HepG2 (cell line): ENCODE measurements at regions not wholly inside any gene's neighbourhood (a gene's known extent, or its start where the extent isn't known, plus 50 kb on each side); places are given as distances from the start of the nearest gene placed in this dataset.

Experiments used
- ATAC-seq: fragments of 200-7000 bp; cut with Tn5 transposase; 3 replicates; pipeline ENCODE4 v1.9.1; 2020; ENCODE audit warnings: mild to moderate bottlenecking, moderate library complexity
- BruUV-seq: library from RNA; stranded (reverse); fragments of 400-500 nt; replicated peaks from 2 replicates; lab custom pipeline; 2021; lab: Mats Ljungman, UMichigan
- CTCF ChIA-PET: fragments of 300-600 bp; formaldehyde crosslinking; extraction: SDS; loops from one replicate; lab custom pipeline; 2021; ENCODE audit warnings: low total read pairs, inconsistent platforms, low intra/inter-chr PET ratio; lab: Yijun Ruan, JAX
- POLR2A ChIA-PET: fragments of 350-600 bp; sonication (Branson Sonifier 250); formaldehyde crosslinking; loops from one replicate; lab custom pipeline; 2020; ENCODE audit warnings: antibody characterized with exemption, inconsistent platforms; lab: Yijun Ruan, JAX
- DNase-seq: peaks from one replicate; pipeline ENCODE4 v3.0.0-alpha.2; 2015; ENCODE audit warnings: low spot score
- FAIRE-seq: peaks from 3 replicates; lab custom pipeline; 2011; peaks lifted over from hg19 to GRCh38; lab: Jason Lieb, UNC
- H2AFZ ChIP-seq: one replicate; pipeline ENCODE4 v1.6.1; 2011; ENCODE audit warnings: low read length, inconsistent platforms
- H3K27ac ChIP-seq: fragments of 300-600 bp; 3 replicates; pipeline ENCODE4 v1.8.0; 2011; ENCODE audit warnings: mixed run types, mild to moderate bottlenecking, mixed read lengths, low read length, inconsistent platforms; ENCODE audit not compliant: insufficient read depth; ENCODE audit errors: extremely low read length
- H3K27me3 ChIP-seq, 2 experiments: fragments of 200-600 bp in 1 of 2; 2 replicates in 1 of 2; 3 replicates in 1 of 2; pipeline versions ENCODE4 v1.6.0 to v1.8.0; 2011; ENCODE audit warnings: low read length in 2 of 2, mild to moderate bottlenecking in 2 of 2, moderate library complexity in 2 of 2, inconsistent platforms in 1 of 2; ENCODE audit not compliant: insufficient read depth in 2 of 2, control insufficient read depth in 1 of 2
- H3K36me3 ChIP-seq, 2 experiments: fragments of 200-600 bp in 1 of 2; replicated peaks in 1 of 2; 2 replicates in 1 of 2; 3 replicates in 1 of 2; pipeline versions ENCODE4 v1.5.1 to v1.8.0; 2011; ENCODE audit warnings: low read length in 2 of 2, inconsistent platforms in 1 of 2; ENCODE audit not compliant: insufficient read depth in 2 of 2, control insufficient read depth in 1 of 2
- H3K4me1 ChIP-seq: 2 replicates; pipeline ENCODE4 v1.5.1; 2012; ENCODE audit warnings: low read length, inconsistent platforms; ENCODE audit not compliant: insufficient read depth
- H3K4me2 ChIP-seq: 2 replicates; pipeline ENCODE4 v1.6.0; 2011; ENCODE audit warnings: low read depth, low read length, inconsistent platforms
- H3K4me3 ChIP-seq, 3 experiments: fragments of 200-600 bp in 1 of 3; sonication (generic), shearing (Covaris generic) in 1 of 3; replicated peaks in 1 of 3; 2 replicates each; pipeline ENCODE4 v1.5.1; 2011 to 2016; ENCODE audit warnings: low read length in 3 of 3, inconsistent platforms in 2 of 3, low read depth in 2 of 3, mild to moderate bottlenecking in 2 of 3, control low read depth in 1 of 3, mixed read lengths in 1 of 3; ENCODE audit not compliant: insufficient read depth in 1 of 3
- H3K79me2 ChIP-seq: one replicate; pipeline ENCODE4 v1.6.1; 2011; ENCODE audit warnings: low read length, inconsistent platforms; ENCODE audit not compliant: insufficient read depth
- H3K9ac ChIP-seq: 2 replicates; pipeline ENCODE4 v1.6.0; 2011; ENCODE audit warnings: mild to moderate bottlenecking, low read depth, low read length, inconsistent platforms; ENCODE audit not compliant: insufficient read depth
- H3K9me3 ChIP-seq: 2 replicates; pipeline ENCODE4 v1.5.1; 2012; ENCODE audit warnings: mild to moderate bottlenecking, low read length
- H4K20me1 ChIP-seq: 2 replicates; pipeline ENCODE4 v1.6.0; 2011; ENCODE audit warnings: inconsistent platforms, mild to moderate bottlenecking, low read length, moderate library complexity; ENCODE audit not compliant: insufficient read depth
- CREB3 ChIP-seq: sonication (generic); formaldehyde crosslinking; IDR thresholded peaks from 2 replicates; pipeline ENCODE4 v1.5.0; 2020; ENCODE audit warnings: missing genetic modification reagents
- CSRNP1 ChIP-seq: sonication (generic); formaldehyde crosslinking; IDR thresholded peaks from 2 replicates; pipeline ENCODE4 v1.8.1; 2023; ENCODE audit warnings: mild to moderate bottlenecking, missing genetic modification reagents
- CTCF ChIP-seq: sonication (generic); formaldehyde crosslinking; IDR thresholded peaks from 2 replicates; pipeline ENCODE4 v1.5.0; 2020; ENCODE audit warnings: mild to moderate bottlenecking, missing genetic modification reagents, moderate library complexity
- FOXK1 ChIP-seq: sonication (generic); formaldehyde crosslinking; IDR thresholded peaks from 2 replicates; pipeline ENCODE4 v1.4.0; 2020; ENCODE audit warnings: low read depth, missing genetic modification reagents, borderline replicate concordance
- GABPA ChIP-seq, 2 experiments: IDR thresholded peaks; 2 replicates each; pipeline ENCODE4 v1.6.1; 2011 to 2016; ENCODE audit warnings: low read depth in 2 of 2, low read length in 1 of 2, missing biosample characterization in 1 of 2, missing genetic modification characterization in 1 of 2
- GATA4 ChIP-seq: sonication (generic); IDR thresholded peaks from 2 replicates; pipeline ENCODE4 v1.6.1; 2016; ENCODE audit warnings: antibody characterized with exemption, low read depth, borderline replicate concordance
- ISL2 ChIP-seq: sonication (generic); formaldehyde crosslinking; IDR thresholded peaks from 2 replicates; pipeline ENCODE4 v1.5.0; 2020; ENCODE audit warnings: missing genetic modification reagents
- NAIF1 ChIP-seq: sonication (generic); formaldehyde crosslinking; IDR thresholded peaks from 2 replicates; pipeline ENCODE4 v1.5.0; 2020; ENCODE audit warnings: mild to moderate bottlenecking, missing genetic modification reagents, borderline replicate concordance
- SIN3A ChIP-seq: IDR thresholded peaks from 2 replicates; pipeline ENCODE4 v1.6.1; 2011; ENCODE audit warnings: low read depth, mild to moderate bottlenecking, control low read depth, low read length, borderline replicate concordance
- ZBTB37 ChIP-seq: sonication (generic); formaldehyde crosslinking; IDR thresholded peaks from 2 replicates; pipeline ENCODE4 v1.4.0; 2020; ENCODE audit warnings: mild to moderate bottlenecking, missing genetic modification reagents
- ZFY ChIP-seq: sonication (generic); formaldehyde crosslinking; IDR thresholded peaks from 2 replicates; pipeline ENCODE4 v1.4.0; 2020; ENCODE audit warnings: missing genetic modification reagents
- ZNF33B ChIP-seq: sonication (generic); formaldehyde crosslinking; IDR thresholded peaks from 2 replicates; pipeline ENCODE4 v1.5.1; 2020; ENCODE audit warnings: mild to moderate bottlenecking, missing genetic modification reagents
- ZNF547 ChIP-seq: sonication (generic); formaldehyde crosslinking; IDR thresholded peaks from 2 replicates; pipeline ENCODE4 v1.5.1; 2020; ENCODE audit warnings: mild to moderate bottlenecking, missing genetic modification reagents
- ZNF670 ChIP-seq: sonication (generic); formaldehyde crosslinking; IDR thresholded peaks from 2 replicates; pipeline ENCODE4 v1.8.0; 2022; ENCODE audit warnings: mild to moderate bottlenecking, missing genetic modification reagents, borderline replicate concordance
- ZNF772 ChIP-seq: sonication (generic); formaldehyde crosslinking; IDR thresholded peaks from 2 replicates; pipeline ENCODE4 v1.5.0; 2020; ENCODE audit warnings: mild to moderate bottlenecking, missing genetic modification reagents
- ZNF773 ChIP-seq: sonication (generic); formaldehyde crosslinking; IDR thresholded peaks from 2 replicates; pipeline ENCODE4 v1.4.0; 2020; ENCODE audit warnings: missing genetic modification reagents, borderline replicate concordance
- ZNF777 ChIP-seq: sonication (generic); formaldehyde crosslinking; IDR thresholded peaks from 2 replicates; pipeline ENCODE4 v1.4.0; 2020; ENCODE audit warnings: missing genetic modification reagents
- WGBS: methylation state at CpG from one replicate; pipeline ENCODE4 v1.1.6; 2017; ENCODE audit warnings: low lambda C conversion rate; 5-methylcytosine and 5-hydroxymethylcytosine counted together
- in situ Hi-C: cut with HindIII; loops from 2 replicates; pipeline ENCODE4 v1.10.0; 2017; ENCODE audit warnings: low pct_unique_long_range_greater_than_20kb; ENCODE audit not compliant: extremely low pct_ligation_motif_present
- intact Hi-C: fragments of 100-400 bp; cut with micrococcal nuclease; formaldehyde crosslinking; loops from one replicate; pipeline ENCODE4 v1.10.0; 2022; ENCODE audit not compliant: unreplicated experiment

GRCh38 chr11:128288368-128288767 is 299.0 kb downstream of the ETS1 start (continued):
- TF ChIP-seq ZNF772 (CRISPR knock-in tag) (no peak), FOXK1 (CRISPR knock-in tag) (no peak)

GRCh38 chr11:128285321-128285720 is 302.0 kb downstream of the ETS1 start:
- 0% methylated on average over 2 of the region's 2 CpGs for WGBS
- BruUV-seq = no TSS peak
- FAIRE-seq = no peak
- no peak for DNase-seq
- Histone ChIP-seq H3K27me3 (0 out of 5 replicates have a peak, but pooled peaks cover 0 to under 1% of the 10 kb centered on the region in 2 experiments), H3K9me3 (no peaks in the 10 kb centered on the region), H3K27ac (no peak overlapping the region), H3K4me1 (no peaks in the 10 kb centered on the region), H4K20me1 (no peaks in the 10 kb centered on the region), H3K9ac (no peak overlapping the region), H3K36me3 (no peaks in the 10 kb centered on the region), H2AFZ (no peak overlapping the region), H3K79me2 (no peaks in the 10 kb centered on the region), H3K4me2 (no peak overlapping the region), H3K4me3 (no peak overlapping the region)
- ChIA-PET CTCF (no interaction called here), POLR2A (no interaction called here)
- in situ Hi-C loops (loop anchor here (5.0 kb wide), 1 partner anchor 342 kb away; no protein-coding TSS in a partner anchor), intact Hi-C loops (no loop called here)
- ATAC-seq = no peak
- no peak for TF ChIP-seq CSRNP1 (CRISPR knock-in tag)
- no peak for TF ChIP-seq ZFY (CRISPR knock-in tag)
- no peak for TF ChIP-seq CREB3
- TF ChIP-seq GABPA (IDR thresholded peaks at IDR 0.05; ENCODE audit: low read depth, low read length) = no peak
- no peak for TF ChIP-seq GABPA (CRISPR knock-in tag; IDR thresholded peaks at IDR 0.05; ENCODE audit: low read depth)
- TF ChIP-seq GATA4 = no peak
- no peak for TF ChIP-seq ZNF33B (CRISPR knock-in tag)
- no peak for TF ChIP-seq ISL2
- no peak for TF ChIP-seq CTCF (CRISPR knock-in tag)
- TF ChIP-seq ZNF777 (CRISPR knock-in tag) = no peak
- TF ChIP-seq ZBTB37 (CRISPR knock-in tag) = no peak
- no peak for TF ChIP-seq NAIF1 (CRISPR knock-in tag)
- TF ChIP-seq ZNF773 (CRISPR knock-in tag) = no peak
- no peak for TF ChIP-seq ZNF670 (CRISPR knock-in tag)
- no peak for TF ChIP-seq ZNF547
- no peak for TF ChIP-seq SIN3A
